ENCODE measurements at regions not wholly inside any gene's neighbourhood (a gene's known extent, or its start where the extent isn't known, plus 50 kb on each side); places are given as distances from the start of the nearest gene placed in this dataset.

- TF ChIP-seq CTCF (IDR thresholded peaks at IDR 0.05; ENCODE audit: low read depth, low read length) = no peak
- TF ChIP-seq EZH2phosphoT487 (IDR thresholded peaks at IDR 0.05; ENCODE audit: low read depth) = no peak
Observed at GRCh38 chrX:121781991-121782390, 734.6 kb downstream of the GLUD2 start.
